DMS79 treated with DMSO at 0.1 percent for 48 hours (cell line): ENCODE measurements at regions not wholly inside any gene's neighbourhood (a gene's known extent, or its start where the extent isn't known, plus 50 kb on each side); places are given as distances from the start of the nearest gene placed in this dataset.

Source experiments
- DNase-seq: peaks from one replicate; lab custom pipeline; 2025; lab: John Stamatoyannopoulos, UW

DNA sequence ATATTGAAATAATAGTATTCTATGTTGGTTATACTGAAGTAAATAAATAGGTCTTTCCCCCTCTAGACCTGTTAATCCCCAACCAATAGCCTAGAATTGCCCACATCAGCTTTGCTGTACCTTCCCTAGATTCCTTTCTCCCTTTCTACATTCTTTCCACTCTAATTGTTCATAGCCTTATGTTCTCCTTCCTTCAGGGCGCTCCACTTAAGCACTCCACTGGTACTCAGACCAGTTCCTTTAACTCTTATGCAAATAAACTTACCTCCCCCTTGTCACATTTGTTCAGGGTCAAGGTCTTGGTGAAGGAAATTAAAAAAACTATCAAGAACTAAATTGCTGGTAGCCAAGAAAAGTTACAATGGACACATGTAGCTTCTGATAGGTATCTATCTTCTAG, 294.8 kb downstream of the UTP18 start:
- no peak for DNase-seq

GRCh38 chr17:51559778-51560177, 299.4 kb downstream of the UTP18 start:
- no peak for DNase-seq

DNA sequence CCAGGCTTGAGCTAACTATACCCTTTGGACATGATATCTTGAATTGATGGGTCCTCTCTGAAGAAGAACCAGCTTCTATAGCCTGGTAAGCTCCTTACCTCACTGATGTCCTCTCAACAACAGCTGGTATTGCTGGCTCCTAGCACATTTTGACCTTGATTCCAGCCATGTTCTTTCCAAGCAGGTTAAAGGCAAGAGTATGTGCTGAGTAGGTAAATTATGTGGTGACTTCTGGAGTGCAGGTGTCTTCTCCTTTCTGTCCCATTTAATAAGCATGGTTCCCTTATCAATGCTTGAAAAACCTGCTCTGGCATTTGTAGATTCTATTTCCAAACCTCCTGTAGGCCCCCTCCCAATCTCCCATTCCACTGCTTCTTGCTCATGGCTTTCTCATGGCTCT, 300.1 kb downstream of the UTP18 start:
- no peak for DNase-seq

DNA sequence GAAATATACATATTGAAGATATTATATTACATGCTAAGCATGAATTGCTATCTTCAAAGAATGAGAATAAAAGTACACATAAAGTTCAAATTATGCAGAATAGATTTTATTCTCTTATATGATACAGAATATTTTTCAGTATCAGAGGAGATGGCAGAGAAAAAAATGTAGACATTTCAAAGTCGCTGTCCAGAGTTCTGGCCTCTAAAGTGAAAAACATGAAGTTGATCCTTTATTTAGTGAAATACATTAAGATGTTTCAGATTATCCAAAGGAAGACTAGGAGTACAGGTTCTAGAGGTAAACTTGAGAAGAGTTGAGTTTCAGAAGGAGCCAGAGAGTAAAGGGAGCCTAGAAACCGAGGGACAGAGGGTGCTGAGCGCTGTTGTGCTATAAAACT, 303.6 kb downstream of the UTP18 start:
- no peak for DNase-seq

DNA sequence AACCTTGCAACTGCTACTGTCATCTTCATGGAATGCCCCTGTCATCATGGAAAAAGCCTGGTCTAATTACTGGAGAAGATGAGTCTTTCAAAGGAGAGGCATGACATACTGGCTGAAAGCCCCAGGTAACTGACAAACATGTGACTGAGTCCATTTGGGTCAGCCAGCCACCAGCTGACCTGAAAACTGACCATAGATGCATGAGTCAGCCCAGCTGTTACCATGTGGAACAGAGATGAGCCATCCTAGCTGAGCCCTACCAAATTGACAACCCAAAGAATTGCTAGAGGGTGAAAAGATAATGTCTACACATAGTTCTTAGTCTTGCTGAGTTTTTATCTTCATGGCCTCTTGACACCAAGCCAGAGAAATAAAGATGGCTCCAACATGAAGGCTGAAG, 311.8 kb downstream of the UTP18 start:
- DNase-seq = no peak
